Osteocyte (in vitro differentiated cells): ENCODE measurements at regions not wholly inside any gene's neighbourhood (a gene's known extent, or its start where the extent isn't known, plus 50 kb on each side); places are given as distances from the start of the nearest gene placed in this dataset.

Experiments
- DNase-seq: peaks from one replicate; pipeline ENCODE4 v3.0.0; 2021; ENCODE audit warnings: mixed read lengths; ENCODE audit not compliant: unreplicated experiment; ENCODE audit errors: extremely low spot score
- H3K27ac Mint-ChIP-seq: one replicate; pipeline ENCODE4 v1.8.0; 2021; ENCODE audit warnings: mild to moderate bottlenecking, mixed read lengths; ENCODE audit not compliant: unreplicated experiment
- H3K27me3 Mint-ChIP-seq: one replicate; pipeline ENCODE4 v1.8.0; 2021; ENCODE audit warnings: mixed read lengths; ENCODE audit not compliant: unreplicated experiment
- H3K36me3 Mint-ChIP-seq: one replicate; pipeline ENCODE4 v1.8.0; 2021; ENCODE audit warnings: mixed read lengths; ENCODE audit not compliant: unreplicated experiment
- H3K4me1 Mint-ChIP-seq: one replicate; pipeline ENCODE4 v1.8.0; 2021; ENCODE audit warnings: mixed read lengths; ENCODE audit not compliant: unreplicated experiment
- H3K4me3 Mint-ChIP-seq: one replicate; pipeline ENCODE4 v1.8.0; 2021; ENCODE audit warnings: mild to moderate bottlenecking, moderate library complexity, mixed read lengths; ENCODE audit not compliant: unreplicated experiment
- H3K9me3 Mint-ChIP-seq: one replicate; pipeline ENCODE4 v1.8.0; 2021; ENCODE audit warnings: mixed read lengths; ENCODE audit not compliant: unreplicated experiment
- TF ChIP-seq, protein P1 (sequence below): fragments of 200-600 bp; sonication (generic); IDR thresholded peaks from 2 replicates; pipeline ENCODE4 v1.5.0; 2021; ENCODE audit warnings: antibody characterized with exemption, mild to moderate bottlenecking, moderate library complexity

DNA sequence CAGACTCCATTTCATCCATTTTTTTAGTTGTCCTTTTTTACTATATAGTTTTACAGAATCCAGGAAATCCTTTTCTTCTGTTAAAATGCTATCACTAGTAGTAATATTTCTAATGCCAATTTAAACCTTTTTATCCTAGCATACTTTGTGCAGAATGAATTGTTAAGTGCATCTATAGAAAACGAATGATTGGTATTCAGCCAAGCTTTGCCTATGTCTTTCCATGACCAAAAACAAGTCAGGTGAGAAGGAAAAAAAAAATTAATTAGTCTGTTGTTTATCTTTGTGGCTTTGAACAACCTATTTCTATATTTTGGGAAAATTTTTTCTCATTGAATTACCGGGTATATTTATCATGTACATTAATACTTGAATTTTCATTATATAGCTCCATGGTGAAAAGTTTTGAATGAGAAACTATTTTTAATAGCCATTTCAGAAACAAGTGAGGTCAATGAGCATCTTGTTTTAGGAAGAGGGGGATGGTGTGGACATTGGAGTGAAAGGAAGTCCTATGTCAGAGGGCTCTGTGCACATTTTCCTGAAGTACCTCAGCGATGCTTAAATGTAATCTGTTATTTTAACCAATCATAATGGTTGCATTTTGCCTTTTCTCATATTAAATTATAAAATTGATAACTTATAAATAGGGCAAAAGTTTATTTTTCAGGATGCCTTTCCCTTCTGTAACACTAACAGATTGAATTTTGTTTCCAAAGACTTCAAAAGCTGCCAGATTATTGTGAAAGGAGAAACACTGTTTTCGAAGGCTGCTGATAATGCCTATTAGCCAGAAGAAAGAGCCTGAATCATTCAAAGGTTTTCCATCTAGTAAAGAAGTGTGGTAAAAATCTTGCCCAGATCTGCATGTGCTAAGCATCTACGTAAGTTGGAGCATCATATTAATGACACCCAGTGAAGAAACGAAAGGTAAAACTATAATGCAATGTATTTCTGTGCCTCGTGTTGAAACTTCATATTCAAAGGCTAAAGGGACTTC lies 73.8 kb upstream of the S1PR1 start:
- Mint-ChIP-seq H3K9me3 (no peaks in the 10 kb centered on the region), H3K36me3 (no peaks in the 10 kb centered on the region), H3K4me1 (no peaks in the 10 kb centered on the region), H3K27ac (no peak overlapping the region), H3K27me3 (peaks cover 37% of the 10 kb centered on the region), H3K4me3 (no peak overlapping the region)
- no peak for DNase-seq
- TF ChIP-seq, protein P1, sequence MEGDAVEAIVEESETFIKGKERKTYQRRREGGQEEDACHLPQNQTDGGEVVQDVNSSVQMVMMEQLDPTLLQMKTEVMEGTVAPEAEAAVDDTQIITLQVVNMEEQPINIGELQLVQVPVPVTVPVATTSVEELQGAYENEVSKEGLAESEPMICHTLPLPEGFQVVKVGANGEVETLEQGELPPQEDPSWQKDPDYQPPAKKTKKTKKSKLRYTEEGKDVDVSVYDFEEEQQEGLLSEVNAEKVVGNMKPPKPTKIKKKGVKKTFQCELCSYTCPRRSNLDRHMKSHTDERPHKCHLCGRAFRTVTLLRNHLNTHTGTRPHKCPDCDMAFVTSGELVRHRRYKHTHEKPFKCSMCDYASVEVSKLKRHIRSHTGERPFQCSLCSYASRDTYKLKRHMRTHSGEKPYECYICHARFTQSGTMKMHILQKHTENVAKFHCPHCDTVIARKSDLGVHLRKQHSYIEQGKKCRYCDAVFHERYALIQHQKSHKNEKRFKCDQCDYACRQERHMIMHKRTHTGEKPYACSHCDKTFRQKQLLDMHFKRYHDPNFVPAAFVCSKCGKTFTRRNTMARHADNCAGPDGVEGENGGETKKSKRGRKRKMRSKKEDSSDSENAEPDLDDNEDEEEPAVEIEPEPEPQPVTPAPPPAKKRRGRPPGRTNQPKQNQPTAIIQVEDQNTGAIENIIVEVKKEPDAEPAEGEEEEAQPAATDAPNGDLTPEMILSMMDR = no peak

DNA sequence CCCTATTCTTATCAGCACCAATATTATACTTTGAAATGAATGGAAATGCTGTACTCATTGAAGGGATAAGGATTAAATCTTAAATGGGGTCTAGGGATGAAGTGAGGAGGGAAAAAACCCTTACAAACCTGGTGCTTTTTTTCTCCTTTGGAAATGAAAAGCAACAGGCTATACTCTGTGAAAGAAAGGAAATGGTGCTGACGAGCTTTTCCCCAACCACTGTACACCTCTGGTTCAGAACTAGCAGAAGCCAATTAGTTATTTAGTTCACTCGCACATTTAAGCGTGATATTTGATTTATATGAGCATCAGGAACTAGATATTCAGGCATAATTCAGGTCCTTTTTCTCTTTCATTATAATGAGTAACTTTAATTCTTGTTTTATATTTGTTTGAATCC lies 74.5 kb upstream of the S1PR1 start:
- H3K9me3 Mint-ChIP-seq = no peaks in the 10 kb centered on the region

DNA sequence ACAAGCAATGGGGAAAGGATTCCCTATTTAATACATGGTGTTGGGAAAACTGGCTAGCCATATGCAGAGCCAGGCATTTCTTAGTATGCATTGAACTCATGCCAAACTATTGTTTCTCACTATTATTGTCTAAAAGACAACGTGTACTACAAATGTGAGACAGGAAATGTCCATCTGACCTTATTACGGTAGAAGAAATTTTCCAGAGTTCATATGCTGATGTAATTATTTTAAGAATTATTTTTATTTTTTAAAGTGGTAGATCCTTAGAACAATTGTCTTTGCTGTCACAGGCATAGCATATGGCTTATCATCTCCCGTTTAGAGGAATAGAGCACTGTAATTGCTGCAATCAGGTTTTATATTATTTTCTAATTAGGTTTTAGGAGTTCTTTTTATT lies 75.2 kb upstream of the S1PR1 start:
- TF ChIP-seq, protein P1 = no peak
- Mint-ChIP-seq H3K36me3 (no peaks in the 10 kb centered on the region), H3K27ac (no peak overlapping the region), H3K27me3 (peaks cover 42% of the 10 kb centered on the region), H3K4me3 (no peak overlapping the region), H3K9me3 (no peaks in the 10 kb centered on the region), H3K4me1 (no peaks in the 10 kb centered on the region)
- no peak for DNase-seq

More for the DNA sequence above, 74.5 kb upstream of the S1PR1 start:
- Mint-ChIP-seq H3K27me3 (peaks cover 37% of the 10 kb centered on the region), H3K27ac (no peak overlapping the region), H3K4me3 (no peak overlapping the region), H3K4me1 (no peaks in the 10 kb centered on the region), H3K36me3 (no peaks in the 10 kb centered on the region)
- TF ChIP-seq, protein P1 = no peak
- DNase-seq = no peak

DNA sequence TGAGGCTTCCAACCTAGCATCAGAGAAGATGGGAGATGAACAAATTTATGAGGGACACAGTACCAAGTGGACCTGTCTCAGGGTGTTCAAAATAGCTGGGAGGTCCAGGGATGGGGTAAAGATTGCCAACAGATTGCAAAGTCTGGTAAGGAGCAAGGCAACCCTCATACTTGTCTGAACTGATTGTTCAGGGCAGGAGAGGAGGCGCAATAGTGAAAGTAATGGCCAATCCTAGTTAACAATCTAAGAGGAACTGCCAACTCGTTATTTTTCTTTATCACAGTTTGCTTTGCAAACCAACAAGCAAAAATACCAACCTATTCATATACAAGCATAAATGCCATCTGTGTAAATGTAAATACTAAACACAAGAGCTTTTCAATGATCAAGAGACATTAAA lies 78.4 kb upstream of the S1PR1 start:
- no peak overlapping the region for H3K27ac Mint-ChIP-seq
- H3K9me3 Mint-ChIP-seq = no peaks in the 10 kb centered on the region
- no peaks in the 10 kb centered on the region for H3K36me3 Mint-ChIP-seq
- H3K27me3 Mint-ChIP-seq = peaks cover 37% of the 10 kb centered on the region
- H3K4me1 Mint-ChIP-seq = no peaks in the 10 kb centered on the region
- TF ChIP-seq, protein P1 = no peak
- DNase-seq = no peak
- no peak overlapping the region for H3K4me3 Mint-ChIP-seq

DNA sequence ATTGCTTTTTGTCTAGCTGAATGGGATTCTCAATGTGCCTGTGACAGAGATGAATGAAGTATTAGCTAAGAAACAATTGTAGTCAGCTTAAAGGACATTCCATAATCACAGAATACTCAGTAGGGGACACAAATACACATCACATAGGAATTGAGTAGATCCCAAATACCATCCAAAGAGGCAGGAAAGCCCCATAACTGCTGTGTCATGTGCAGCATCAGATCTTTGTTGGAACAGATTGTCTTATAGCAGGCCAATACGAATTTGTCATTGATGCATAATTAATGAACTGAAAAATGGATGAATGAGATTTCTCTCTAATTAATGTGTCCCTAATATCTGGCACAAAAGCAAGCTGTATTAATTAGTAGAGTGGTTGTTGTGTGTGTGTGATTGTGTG lies 82.3 kb upstream of the S1PR1 start:
- no peaks in the 10 kb centered on the region for H3K9me3 Mint-ChIP-seq
- no peak for DNase-seq
- H3K4me1 Mint-ChIP-seq = no peaks in the 10 kb centered on the region
- H3K27ac Mint-ChIP-seq = no peak overlapping the region
- TF ChIP-seq, protein P1 = no peak
- H3K4me3 Mint-ChIP-seq = no peak overlapping the region
- peaks cover 16% of the 10 kb centered on the region for H3K27me3 Mint-ChIP-seq
- no peaks in the 10 kb centered on the region for H3K36me3 Mint-ChIP-seq
